ENCODE measurements at regions not wholly inside any gene's neighbourhood (a gene's known extent, or its start where the extent isn't known, plus 50 kb on each side); places are given as distances from the start of the nearest gene placed in this dataset.

- no peak for DNase-seq (ENCODE audit: low read depth in 2 of 2)
Observed at GRCh38 chr13:91123456-91124127, 223.9 kb upstream of the MIR17HG start.

GRCh38 chr13:91126806-91127205, 220.7 kb upstream of the MIR17HG start:
- no peak for DNase-seq (ENCODE audit: low read depth in 2 of 2)

- DNase-seq (ENCODE audit: low read depth in 2 of 2): no peak
Observed at GRCh38 chr13:91127995-91128394, 219.5 kb upstream of the MIR17HG start.

DNA sequence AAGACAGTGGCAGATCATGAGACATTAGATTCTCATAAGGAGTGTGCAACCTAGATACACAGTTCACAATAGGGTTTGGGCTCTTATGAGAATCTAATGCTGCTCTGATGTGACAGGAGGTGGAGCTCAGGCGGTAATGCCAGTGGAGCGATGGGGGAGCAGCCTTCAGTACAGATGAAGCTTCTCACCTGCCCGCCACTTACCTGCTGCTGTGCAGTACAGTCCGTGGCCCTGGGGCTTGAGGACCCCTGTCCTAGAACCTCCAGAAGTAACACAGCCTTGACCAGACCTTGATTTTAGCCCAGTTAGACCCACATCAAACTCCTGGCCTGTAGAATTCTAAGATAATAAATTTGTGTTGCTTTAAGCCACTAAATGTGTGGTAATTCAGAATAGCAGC, 215.1 kb upstream of the MIR17HG start:
- DNase-seq (ENCODE audit: low read depth in 2 of 2): no peak

DNA sequence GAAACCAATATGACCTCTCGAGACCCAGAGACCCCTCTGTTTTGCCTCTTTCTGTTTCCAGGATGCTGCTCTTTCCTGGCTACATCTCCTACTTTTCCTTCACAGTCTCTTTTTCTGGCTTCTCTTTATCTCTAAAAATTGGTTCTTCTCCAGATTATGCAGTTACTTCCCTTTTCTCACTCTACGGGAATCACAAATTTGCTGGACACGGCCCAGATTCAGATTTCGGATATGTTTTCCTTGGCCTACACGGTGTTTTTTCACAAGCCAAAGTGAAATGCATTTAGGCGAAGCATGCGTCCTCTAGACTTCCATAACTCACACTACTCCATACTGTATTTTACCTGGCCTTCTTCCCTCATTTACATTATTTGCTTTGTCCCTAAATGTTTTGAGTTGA, 214.7 kb upstream of the MIR17HG start:
- DNase-seq (ENCODE audit: low read depth in 2 of 2): no peak

- DNase-seq (ENCODE audit: low read depth in 2 of 2): peak in 1 of 2 donors; percentile 0
Observed at GRCh38 chr13:91133941-91134802, 213.3 kb upstream of the MIR17HG start.

DNA sequence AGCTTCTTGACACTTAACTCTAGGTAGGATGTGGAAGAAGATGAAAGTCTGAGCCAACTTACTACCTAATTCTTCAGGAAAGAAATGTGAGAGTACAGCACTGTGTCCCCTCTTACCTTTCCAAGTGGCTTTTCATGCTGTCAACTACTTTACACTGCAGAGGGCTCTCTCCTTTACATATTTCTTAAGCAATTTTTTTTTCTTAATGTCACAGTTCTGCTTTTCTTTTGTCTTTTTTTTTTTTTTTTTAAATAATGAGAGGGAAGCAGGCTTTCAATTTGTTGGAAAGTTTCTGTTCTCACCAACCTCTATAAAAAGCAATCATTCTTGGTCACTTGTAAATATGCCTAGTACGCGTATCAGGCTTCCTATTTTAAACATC, 212.7 kb upstream of the MIR17HG start:
- no peak for DNase-seq (ENCODE audit: low read depth in 2 of 2)

DNA sequence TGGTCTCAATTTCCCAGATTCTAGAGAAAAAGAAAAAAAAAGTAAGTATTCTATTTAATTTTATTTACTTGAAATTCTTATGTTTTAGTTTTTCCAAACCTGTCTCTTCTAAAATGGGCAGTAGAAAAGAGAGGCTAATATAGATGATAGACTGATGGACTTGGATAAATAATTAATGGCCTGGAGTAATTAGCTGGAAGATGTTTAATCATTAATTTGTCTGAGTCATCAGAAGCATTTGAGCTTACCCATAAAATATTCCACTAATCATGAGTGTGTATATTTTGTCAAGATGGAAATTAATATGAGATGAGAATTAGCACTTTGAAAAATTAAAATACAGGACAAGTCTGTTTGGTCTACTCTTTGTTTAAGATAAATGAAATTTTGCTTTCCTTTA, 212.1 kb upstream of the MIR17HG start:
- DNase-seq (ENCODE audit: low read depth in 2 of 2): no peak

DNA sequence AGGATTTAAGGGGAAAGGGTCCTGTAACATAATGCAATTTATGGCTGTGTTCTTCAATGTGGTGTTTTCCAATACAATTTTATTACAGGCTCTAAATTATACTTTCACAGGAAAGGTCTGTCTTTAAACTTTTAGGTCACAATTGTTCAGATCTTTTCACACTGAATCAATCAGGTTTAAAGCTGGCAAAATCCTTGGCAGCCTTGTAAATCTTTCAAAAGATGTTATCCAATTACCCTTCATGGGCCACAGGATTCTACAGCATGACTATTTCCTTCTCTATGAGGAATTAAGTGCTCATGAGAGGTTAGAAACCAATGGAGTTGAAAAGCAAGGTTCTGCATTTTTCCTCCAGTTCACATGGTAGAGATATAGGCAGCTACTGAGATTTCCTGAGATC, 211.5 kb upstream of the MIR17HG start:
- DNase-seq (ENCODE audit: low read depth in 2 of 2): no peak

DNA sequence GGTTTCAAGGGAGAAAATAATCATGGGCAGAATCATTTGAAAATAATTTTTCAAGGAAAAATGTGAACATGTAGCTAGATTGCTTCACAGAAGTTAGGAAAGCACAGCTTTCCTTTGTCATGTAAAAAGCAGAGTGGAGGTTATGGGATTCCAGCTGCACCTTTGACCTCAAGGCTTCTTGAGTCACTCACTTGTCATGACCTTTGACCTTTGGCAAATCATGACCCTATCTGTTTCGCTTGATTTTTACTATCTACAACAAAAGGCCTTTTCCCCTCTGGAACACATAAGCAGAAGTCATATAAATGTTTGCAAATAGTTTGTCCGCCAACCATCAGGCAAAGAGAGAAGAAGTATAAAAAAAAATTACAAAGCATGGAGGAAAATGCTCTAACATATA, 210.7 kb upstream of the MIR17HG start:
- no peak for DNase-seq (ENCODE audit: low read depth in 2 of 2)

- no peak for DNase-seq (ENCODE audit: low read depth in 2 of 2)
Observed at GRCh38 chr13:91139232-91139631, 208.3 kb upstream of the MIR17HG start.

- no peak for DNase-seq (ENCODE audit: low read depth in 2 of 2)
Observed at GRCh38 chr13:91141543-91142061, 205.9 kb upstream of the MIR17HG start.

GRCh38 chr13:91142572-91142971, 204.9 kb upstream of the MIR17HG start:
- DNase-seq (ENCODE audit: low read depth in 2 of 2): no peak

GRCh38 chr13:91144054-91144453, 203.4 kb upstream of the MIR17HG start:
- no peak for DNase-seq (ENCODE audit: low read depth in 2 of 2)

DNA sequence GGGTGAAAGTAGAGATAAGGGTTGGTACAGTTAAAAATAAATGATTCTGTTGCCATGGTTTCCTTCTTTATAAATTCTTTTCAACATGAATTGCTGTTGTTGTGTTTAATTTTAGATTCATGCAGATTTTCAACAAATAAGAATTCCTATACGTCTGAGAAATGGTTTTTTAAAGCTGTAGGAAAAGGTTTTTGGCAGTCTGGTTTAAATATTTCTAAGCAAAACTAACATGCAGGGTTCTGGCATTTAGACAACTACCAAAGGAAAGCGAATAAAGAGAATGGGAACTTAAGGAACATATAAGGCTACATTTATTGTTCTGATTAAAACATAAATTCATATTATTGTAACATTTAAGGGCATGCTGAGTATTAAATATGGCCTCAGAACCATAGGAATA, 203.0 kb upstream of the MIR17HG start:
- DNase-seq (ENCODE audit: low read depth in 2 of 2): no peak

DNA sequence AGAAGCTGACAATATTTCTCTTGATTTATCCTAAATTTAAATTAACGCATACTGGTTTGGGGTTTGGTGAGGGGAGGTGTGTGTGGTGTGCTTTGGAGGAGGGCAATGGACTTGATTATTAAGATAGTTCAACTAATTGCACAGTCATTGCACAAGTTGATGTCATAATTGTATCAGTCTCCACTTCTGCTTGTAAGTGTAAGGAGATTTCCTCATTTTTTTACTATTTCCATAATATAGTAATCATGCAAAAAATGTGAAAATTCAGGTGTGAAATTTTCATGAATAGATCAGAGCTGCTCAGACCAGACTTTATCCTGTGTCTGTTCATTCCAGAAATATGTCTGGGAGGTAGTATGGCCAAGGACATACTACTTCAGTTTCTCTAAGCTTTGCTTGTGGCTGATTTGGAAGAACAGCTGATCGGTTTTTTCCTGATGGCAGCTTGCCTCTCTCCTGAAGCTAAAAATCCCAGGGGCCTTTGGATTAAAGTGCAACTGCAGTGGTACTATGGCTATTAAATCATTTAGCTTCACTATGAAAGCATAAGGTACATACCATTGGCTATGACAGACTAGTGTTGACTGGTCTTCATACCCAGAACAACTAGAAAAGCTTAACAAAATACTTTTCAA, 201.8 kb upstream of the MIR17HG start:
- no peak for DNase-seq (ENCODE audit: low read depth in 2 of 2)

GRCh38 chr13:91146601-91147000, 200.9 kb upstream of the MIR17HG start:
- no peak for DNase-seq (ENCODE audit: low read depth in 2 of 2)

DNA sequence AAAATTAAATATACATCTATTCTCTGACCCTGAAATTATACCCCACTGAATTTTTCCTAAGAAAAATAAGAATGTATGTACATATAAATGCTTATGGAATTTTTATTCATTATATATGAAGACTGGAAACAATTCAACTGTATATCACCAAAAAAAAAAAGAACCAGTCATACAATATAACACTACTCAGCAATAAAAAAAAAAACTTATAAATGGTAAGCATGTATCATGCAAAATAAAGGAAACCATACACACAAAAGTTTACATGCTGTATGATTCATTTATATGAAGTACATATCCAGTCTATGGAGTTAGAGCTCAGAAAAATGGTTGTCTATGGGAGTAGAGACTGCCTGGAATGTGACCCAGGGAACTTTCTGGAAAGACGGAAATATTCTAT, 199.4 kb upstream of the MIR17HG start:
- DNase-seq (ENCODE audit: low read depth in 2 of 2): no peak

DNA sequence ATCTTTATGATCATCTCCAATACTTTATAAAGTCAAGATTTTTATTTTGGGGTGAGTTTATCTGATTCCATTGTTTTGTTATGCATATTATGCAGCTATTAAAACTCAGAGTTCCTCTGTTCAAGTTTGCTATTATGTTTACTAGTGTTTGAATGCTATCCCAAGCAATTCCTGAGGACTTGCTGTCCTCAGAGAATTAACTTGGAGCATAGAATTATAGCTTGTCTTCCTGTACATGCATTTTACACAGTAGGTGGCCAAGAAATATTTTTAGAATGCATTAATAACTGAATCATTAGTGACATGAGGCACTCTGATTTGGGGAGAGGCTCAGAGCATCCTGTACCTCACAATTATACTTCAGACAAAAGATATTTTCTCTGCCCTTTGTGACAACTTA, 195.6 kb upstream of the MIR17HG start:
- no peak for DNase-seq (ENCODE audit: low read depth in 2 of 2)

DNA sequence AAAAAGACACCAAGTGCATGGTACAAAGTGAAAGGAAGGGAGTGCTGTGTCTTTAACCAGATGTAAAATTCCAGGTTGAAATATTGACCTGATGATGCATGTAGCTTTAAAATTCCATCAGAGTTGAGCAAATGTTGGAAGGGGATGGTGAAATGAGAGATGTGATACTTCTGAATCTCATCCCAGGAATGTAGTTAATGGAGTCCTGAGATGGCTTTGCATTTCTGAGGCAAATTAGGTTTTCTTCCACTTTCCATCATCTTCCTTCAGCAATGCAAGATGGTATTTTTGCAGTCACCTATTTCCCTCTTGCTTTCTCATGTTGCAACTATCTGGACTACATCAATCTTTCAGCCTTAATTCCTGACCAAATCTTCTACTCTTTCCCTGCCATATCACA, 194.1 kb upstream of the MIR17HG start:
- no peak for DNase-seq (ENCODE audit: low read depth in 2 of 2)

GRCh38 chr13:91154558-91155353, 192.7 kb upstream of the MIR17HG start:
- DNase-seq (ENCODE audit: low read depth in 2 of 2): no peak
